ENCODE measurements at regions not wholly inside any gene's neighbourhood (a gene's known extent, or its start where the extent isn't known, plus 50 kb on each side); places are given as distances from the start of the nearest gene placed in this dataset.
A peak's percentile ranks its signal among the peaks of the same experiment; 100 is the strongest.
"Not testable (repeated sequence)": the region's sequence is repeated elsewhere in the genome, so short reads cannot be mapped to it uniquely, and the experiment has no call there.

GRCh38 chr22:17318817-17319216 lies 50.4 kb upstream of the CECR2 start:
- DNase-seq (ENCODE audit: low read depth): no peak

- no peak for DNase-seq (ENCODE audit: low read depth)
These were observed 54.0 kb upstream of the CECR2 start for GRCh38 chr22:17315310-17315709.

GRCh38 chr22:17314487-17314886 lies 54.8 kb upstream of the CECR2 start:
- DNase-seq (ENCODE audit: low read depth): no peak

- DNase-seq (ENCODE audit: low read depth): no peak
These were observed 55.6 kb upstream of the CECR2 start for GRCh38 chr22:17313626-17314025.

- no peak for DNase-seq (ENCODE audit: low read depth)
These were observed 61.7 kb upstream of the CECR2 start for GRCh38 chr22:17307566-17307965.

- DNase-seq (ENCODE audit: low read depth): no peak
These were observed 64.2 kb upstream of the CECR2 start for GRCh38 chr22:17305076-17305475.

GRCh38 chr22:17303840-17304779 lies 65.2 kb upstream of the CECR2 start:
- DNase-seq (ENCODE audit: low read depth): peak; percentile 4

- no peak for DNase-seq (ENCODE audit: low read depth)
These were observed 65.8 kb upstream of the CECR2 start for GRCh38 chr22:17303441-17303839.

GRCh38 chr22:17302616-17303015 lies 66.6 kb upstream of the CECR2 start:
- no peak for DNase-seq (ENCODE audit: low read depth)

GRCh38 chr22:17300926-17301325 lies 68.3 kb upstream of the CECR2 start:
- no peak for DNase-seq (ENCODE audit: low read depth)

GRCh38 chr22:17298805-17299502 lies 70.3 kb upstream of the CECR2 start:
- DNase-seq (ENCODE audit: low read depth): not testable (repeated sequence)

- DNase-seq (ENCODE audit: low read depth): no peak
These were observed 66.4 kb upstream of the ADA2 start for GRCh38 chr22:17285656-17286055.

GRCh38 chr22:17284888-17285287 lies 65.7 kb upstream of the ADA2 start:
- DNase-seq (ENCODE audit: low read depth): no peak

- no peak for DNase-seq (ENCODE audit: low read depth)
These were observed 65.2 kb upstream of the ADA2 start for GRCh38 chr22:17284466-17284865.

GRCh38 chr22:17283865-17284264 lies 64.6 kb upstream of the ADA2 start:
- DNase-seq (ENCODE audit: low read depth): not testable (repeated sequence)

GRCh38 chr22:17283423-17283822 lies 64.2 kb upstream of the ADA2 start:
- no peak for DNase-seq (ENCODE audit: low read depth)

- DNase-seq (ENCODE audit: low read depth): no peak
These were observed 62.2 kb upstream of the ADA2 start for GRCh38 chr22:17281440-17281841.

GRCh38 chr22:17281026-17281425 lies 61.8 kb upstream of the ADA2 start:
- no peak for DNase-seq (ENCODE audit: low read depth)

GRCh38 chr22:17272511-17272991 lies 53.3 kb upstream of the ADA2 start:
- DNase-seq (ENCODE audit: low read depth): no peak

GRCh38 chr22:17271711-17272451 lies 52.6 kb upstream of the ADA2 start:
- no peak for DNase-seq (ENCODE audit: low read depth)

- no peak for DNase-seq (ENCODE audit: low read depth)
These were observed 50.5 kb upstream of the ADA2 start for GRCh38 chr22:17269607-17270261.

- DNase-seq (ENCODE audit: low read depth): no peak
These were observed 50.0 kb upstream of the ADA2 start for GRCh38 chr22:17269224-17269606.

Data from stimulated activated CD8-positive, alpha-beta memory T cell treated with anti-CD3 and anti-CD28 coated beads, Interleukin-12 subunit alpha, Interleukin-12 subunit beta, amount 100 ng/mL, for 4 hours (primary cell).